Mesendoderm (in vitro differentiated cells): ENCODE measurements at regions not wholly inside any gene's neighbourhood (a gene's known extent, or its start where the extent isn't known, plus 50 kb on each side); places are given as distances from the start of the nearest gene placed in this dataset.
A peak's percentile ranks its signal among the peaks of the same experiment; 100 is the strongest.

Experiments
- DNase-seq: peaks from one replicate; pipeline ENCODE4 v3.0.0; 2013
- H2AK5ac ChIP-seq: 2 replicates; pipeline ENCODE4 v1.6.1; 2013; ENCODE audit warnings: low read length, inconsistent platforms
- H2BK120ac ChIP-seq: 2 replicates; pipeline ENCODE4 v1.6.1; 2013; ENCODE audit warnings: low read depth, mild to moderate bottlenecking, low read length, moderate library complexity, mixed read lengths
- H2BK15ac ChIP-seq: replicated peaks from 2 replicates; pipeline ENCODE4 v1.6.1; 2013; ENCODE audit warnings: low read depth, mild to moderate bottlenecking, moderate library complexity
- H2BK5ac ChIP-seq: 2 replicates; pipeline ENCODE4 v1.6.1; 2013; ENCODE audit warnings: low read length, inconsistent platforms
- H3K18ac ChIP-seq: 2 replicates; pipeline ENCODE4 v1.6.1; 2013; ENCODE audit warnings: mild to moderate bottlenecking, low read length, mixed read lengths
- H3K23ac ChIP-seq: one replicate; pipeline ENCODE4 v1.6.1; 2013; ENCODE audit warnings: low read length
- H3K27ac ChIP-seq: 2 replicates; pipeline ENCODE4 v1.5.1; 2013; ENCODE audit warnings: low read depth, mild to moderate bottlenecking, inconsistent platforms, low read length, moderate library complexity
- H3K27me3 ChIP-seq: 2 replicates; pipeline ENCODE4 v1.6.1; 2013; ENCODE audit warnings: low read length, control low read depth, mild to moderate bottlenecking, inconsistent platforms; ENCODE audit not compliant: insufficient read depth, poor library complexity
- H3K36me3 ChIP-seq: 2 replicates; pipeline ENCODE4 v1.6.1; 2013; ENCODE audit warnings: low read length, inconsistent platforms; ENCODE audit not compliant: control insufficient read depth, insufficient read depth
- H3K4ac ChIP-seq: one replicate; pipeline ENCODE4 v1.6.1; 2013; ENCODE audit warnings: low read depth, mild to moderate bottlenecking, low read length, moderate library complexity
- H3K4me1 ChIP-seq: 2 replicates; pipeline ENCODE4 v1.6.1; 2013; ENCODE audit warnings: low read depth, low read length, inconsistent platforms; ENCODE audit not compliant: control insufficient read depth
- H3K4me2 ChIP-seq: 2 replicates; pipeline ENCODE4 v1.6.1; 2013; ENCODE audit warnings: low read length
- H3K4me3 ChIP-seq: 2 replicates; pipeline ENCODE4 v1.5.1; 2013; ENCODE audit warnings: mild to moderate bottlenecking, low read length
- H3K56ac ChIP-seq: one replicate; pipeline ENCODE4 v1.6.1; 2013; ENCODE audit warnings: low read length
- H3K79me1 ChIP-seq: 2 replicates; pipeline ENCODE4 v1.6.1; 2013; ENCODE audit warnings: low read length, inconsistent platforms
- H3K79me2 ChIP-seq: 2 replicates; pipeline ENCODE4 v1.6.1; 2013; ENCODE audit warnings: mild to moderate bottlenecking, low read length; ENCODE audit not compliant: control insufficient read depth, insufficient read depth
- H3K9ac ChIP-seq: 2 replicates; pipeline ENCODE4 v1.6.1; 2013; ENCODE audit warnings: low read length, inconsistent platforms
- H4K5ac ChIP-seq: one replicate; pipeline ENCODE4 v1.6.1; 2013; ENCODE audit warnings: low read length
- H4K8ac ChIP-seq: one replicate; pipeline ENCODE4 v1.6.1; 2013; ENCODE audit warnings: low read depth, mild to moderate bottlenecking, control low read depth, low read length, moderate library complexity
- WGBS: extraction: QIAGEN DNeasy Blood & Tissue Kit; methylation state at CpG from one replicate; pipeline ENCODE4 v1.1.7; 2013; ENCODE audit warnings: low lambda C conversion rate, missing lambda C conversion rate; ENCODE audit not compliant: insufficient coverage; ENCODE audit errors: extremely low coverage; 5-methylcytosine and 5-hydroxymethylcytosine counted together

DNA sequence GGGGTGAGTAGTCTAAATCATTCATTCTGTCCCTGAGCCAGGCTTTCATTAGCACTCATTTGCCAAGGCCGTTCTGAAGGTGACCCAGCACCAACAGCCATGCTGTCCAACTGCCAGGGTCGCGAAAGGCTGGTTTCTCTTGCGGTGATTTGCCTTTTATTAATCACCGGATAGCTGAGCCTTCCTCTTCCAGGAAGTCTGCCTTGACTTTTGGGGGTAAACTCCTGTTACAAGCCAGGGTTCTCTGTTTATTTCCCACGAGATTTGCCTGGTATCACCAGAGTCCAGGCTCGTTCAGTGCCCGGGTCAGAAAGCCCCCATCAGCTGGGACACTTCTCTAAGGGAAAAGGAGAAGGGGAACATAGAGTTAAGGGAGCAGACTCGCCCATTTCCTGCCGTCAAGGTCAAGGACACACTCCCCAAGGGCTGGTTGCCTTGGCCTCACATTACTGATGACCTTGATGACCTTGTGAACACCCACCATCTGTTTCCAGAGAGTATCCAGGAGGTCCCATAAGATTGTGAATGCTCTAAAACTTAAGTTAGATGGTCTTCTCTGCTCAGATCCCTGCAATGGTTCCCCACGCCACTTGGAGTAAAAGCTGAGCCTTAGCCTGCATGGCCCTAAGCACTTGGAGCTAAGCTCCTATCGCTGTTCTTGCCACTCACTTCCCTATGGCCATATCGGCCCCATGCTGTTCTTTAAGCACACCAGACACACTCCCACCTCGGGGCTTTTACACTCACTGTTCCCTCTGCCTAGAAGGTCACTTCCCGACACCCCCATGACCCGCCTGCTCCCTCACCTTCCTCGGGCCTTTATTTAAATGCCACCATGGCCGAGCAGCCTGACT is 96.0 kb upstream of the EPCAM start:
- H3K56ac ChIP-seq, result no peak overlapping the region
- H4K5ac ChIP-seq, result no peak overlapping the region
- no peak overlapping the region for H3K9ac ChIP-seq
- H3K23ac ChIP-seq, result no peak overlapping the region
- no peak overlapping the region for H3K18ac ChIP-seq
- H3K4me1 ChIP-seq, result peaks cover 3% of the 10 kb centered on the region
- no peak overlapping the region for H4K8ac ChIP-seq
- no peak overlapping the region for H3K27ac ChIP-seq
- no peaks in the 10 kb centered on the region for H3K27me3 ChIP-seq
- no peaks in the 10 kb centered on the region for H3K36me3 ChIP-seq
- H3K4me3 ChIP-seq, result no peak overlapping the region
- no peak for DNase-seq
- no peak overlapping the region for H2BK5ac ChIP-seq
- H3K4me2 ChIP-seq, result no peak overlapping the region
- no peak overlapping the region for H2AK5ac ChIP-seq
- no peak overlapping the region for H2BK15ac ChIP-seq
- no CpG with 5 or more reads among the region's 18 CpGs for WGBS
- no peak overlapping the region for H2BK120ac ChIP-seq
- no peaks in the 10 kb centered on the region for H3K79me2 ChIP-seq
- H3K4ac ChIP-seq, result no peak overlapping the region
- H3K79me1 ChIP-seq, result no peaks in the 10 kb centered on the region

DNA sequence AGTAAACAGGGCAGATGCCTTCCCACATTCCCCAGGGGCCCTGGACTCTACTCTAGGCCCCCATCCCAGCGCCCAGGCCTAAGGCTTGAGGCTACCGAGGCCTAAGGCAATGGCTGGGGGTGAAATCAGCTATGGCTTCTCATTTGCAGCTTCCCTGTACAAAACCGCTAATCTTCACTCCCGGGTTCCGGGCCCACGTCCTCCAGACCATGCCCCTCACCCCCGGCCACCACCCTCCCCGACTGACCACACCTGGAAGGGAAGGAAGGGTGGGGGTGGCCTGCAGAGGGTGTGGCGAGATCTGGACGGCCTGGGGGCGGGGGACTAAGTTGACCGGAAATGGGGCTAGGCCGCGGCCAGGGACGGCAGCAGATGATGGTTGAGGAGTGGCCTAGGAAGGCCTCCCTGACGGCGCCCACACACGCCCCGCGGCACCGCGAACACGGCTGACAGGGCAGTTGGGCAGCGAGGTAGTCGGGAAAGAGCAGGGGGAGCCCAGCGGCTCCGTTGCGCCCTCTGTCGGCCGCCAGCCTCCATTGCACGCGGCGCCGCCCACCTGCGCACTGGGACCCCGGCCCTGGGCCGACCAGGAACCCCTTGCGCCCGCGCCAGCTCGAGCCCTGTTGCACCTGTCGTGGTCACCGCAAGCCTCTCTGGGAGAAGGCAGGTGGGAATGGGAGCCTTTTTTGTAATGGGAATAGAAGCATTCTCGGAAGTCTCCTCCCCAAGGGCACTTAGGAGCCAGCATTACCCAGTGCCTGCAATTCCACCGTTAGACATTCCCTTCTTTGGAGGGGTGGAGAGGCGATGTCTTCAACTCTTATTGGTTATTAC is 95.9 kb upstream of the CALM2 start:
- no CpG with 5 or more reads among the region's 46 CpGs for WGBS
- Histone ChIP-seq H3K36me3 (no peaks in the 10 kb centered on the region), H3K4me3 (no peak overlapping the region), H3K9ac (peak overlapping the region; percentile 59), H3K27me3 (no peaks in the 10 kb centered on the region), H3K18ac (no peak overlapping the region), H2BK5ac (peak overlapping the region; percentile 63), H2BK15ac (no peak overlapping the region), H3K56ac (peak overlapping the region; percentile 89), H2BK120ac (no peak overlapping the region), H3K79me2 (no peaks in the 10 kb centered on the region), H3K4ac (no peak overlapping the region), H3K23ac (no peak overlapping the region), H3K27ac (no peak overlapping the region), H4K8ac (no peak overlapping the region), H3K4me1 (peaks cover 3% of the 10 kb centered on the region), H2AK5ac (no peak overlapping the region), H4K5ac (no peak overlapping the region), H3K79me1 (no peaks in the 10 kb centered on the region), H3K4me2 (peak overlapping the region; percentile 54)
- no peak for DNase-seq

DNA sequence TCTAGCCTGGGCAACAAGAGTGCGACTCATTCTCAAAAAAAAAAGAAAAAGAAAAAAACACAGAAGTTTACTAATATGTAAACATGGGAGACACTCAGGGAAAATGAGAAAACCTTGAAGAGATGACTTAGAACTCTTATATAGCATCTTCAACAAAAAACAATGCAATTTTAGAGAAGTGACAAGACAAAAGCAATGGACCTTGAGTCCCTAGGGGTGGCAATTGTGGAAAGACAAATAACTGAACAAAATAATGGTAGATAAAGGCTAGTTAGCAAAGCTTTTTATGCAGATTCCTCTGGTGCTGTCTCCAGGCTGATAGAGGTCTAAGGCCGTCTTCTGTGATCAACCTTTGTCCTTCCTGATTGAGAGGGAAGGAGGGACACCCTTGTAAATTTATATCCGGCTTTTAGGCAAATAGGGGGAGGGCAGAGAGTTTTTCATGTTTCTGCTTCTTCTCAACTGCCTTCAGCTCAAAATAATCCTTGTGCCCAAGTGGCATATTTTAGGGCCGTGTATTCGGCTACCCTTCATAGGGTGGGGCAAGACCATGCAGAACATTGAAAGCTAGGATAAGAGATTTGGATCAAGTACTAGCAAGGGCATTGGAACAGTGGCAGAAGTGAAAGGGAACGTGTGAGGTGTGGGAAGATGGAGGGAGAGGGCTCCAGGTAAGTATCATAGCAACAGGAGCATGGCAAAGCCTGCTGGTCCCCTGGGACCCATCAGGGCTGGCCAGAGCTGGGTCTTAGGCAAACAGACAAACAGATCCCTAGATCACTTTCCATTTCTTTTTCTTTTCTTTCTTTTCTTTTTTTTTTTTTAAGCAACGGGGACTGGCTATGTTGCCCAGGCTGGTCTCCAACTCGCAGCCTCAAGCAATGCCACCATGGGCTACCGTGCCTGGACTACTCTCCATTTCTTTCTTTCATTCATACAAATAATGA is 95.0 kb upstream of the CALM2 start:
- Histone ChIP-seq H2BK15ac (no peak overlapping the region), H4K5ac (no peak overlapping the region), H3K79me2 (no peaks in the 10 kb centered on the region), H4K8ac (no peak overlapping the region), H2BK120ac (no peak overlapping the region), H3K27ac (no peak overlapping the region), H2AK5ac (peak overlapping the region; percentile 62), H3K23ac (no peak overlapping the region), H3K4me2 (no peak overlapping the region), H3K56ac (peak overlapping the region; percentile 89), H3K4ac (no peak overlapping the region), H3K9ac (no peak overlapping the region), H2BK5ac (no peak overlapping the region), H3K27me3 (no peaks in the 10 kb centered on the region), H3K18ac (no peak overlapping the region), H3K4me3 (no peak overlapping the region), H3K36me3 (no peaks in the 10 kb centered on the region), H3K4me1 (peaks cover 3% of the 10 kb centered on the region), H3K79me1 (no peaks in the 10 kb centered on the region)
- no peak for DNase-seq
- no CpG with 5 or more reads among the region's 9 CpGs for WGBS

DNA sequence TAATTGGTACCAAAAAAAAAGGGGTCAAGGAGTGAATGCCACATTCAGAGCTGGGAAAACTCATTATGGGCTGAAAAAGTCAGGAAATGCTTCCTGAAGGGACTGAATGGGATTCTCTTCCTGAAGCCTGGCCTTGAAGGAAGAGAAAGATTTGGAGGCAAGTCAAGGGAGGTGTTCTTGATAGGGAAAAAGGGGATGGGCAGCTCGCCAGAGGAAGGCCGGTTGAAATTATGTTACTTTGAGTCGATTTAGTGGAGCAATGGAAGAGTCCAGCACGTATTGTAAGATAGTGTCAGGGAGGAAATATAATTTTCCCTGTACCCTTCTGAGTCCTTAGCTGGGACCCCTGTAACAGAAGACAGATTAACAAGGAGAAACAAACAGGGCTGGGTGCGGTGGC is 94.1 kb upstream of the CALM2 start:
- H3K27me3 ChIP-seq, result no peaks in the 10 kb centered on the region
- H4K5ac ChIP-seq, result no peak overlapping the region
- H3K9ac ChIP-seq, result no peak overlapping the region
- H3K4ac ChIP-seq, result no peak overlapping the region
- H3K4me2 ChIP-seq, result no peak overlapping the region
- H2BK120ac ChIP-seq, result no peak overlapping the region
- peak overlapping the region; percentile 3 for H3K18ac ChIP-seq
- no peaks in the 10 kb centered on the region for H3K79me2 ChIP-seq
- no peak overlapping the region for H3K27ac ChIP-seq
- H3K36me3 ChIP-seq, result no peaks in the 10 kb centered on the region
- H2AK5ac ChIP-seq, result peak overlapping the region; percentile 55
- H3K4me3 ChIP-seq, result no peak overlapping the region
- H3K23ac ChIP-seq, result no peak overlapping the region
- H3K56ac ChIP-seq, result no peak overlapping the region
- H4K8ac ChIP-seq, result no peak overlapping the region
- peaks cover 5% of the 10 kb centered on the region for H3K4me1 ChIP-seq
- no CpG with 5 or more reads among the region's 5 CpGs for WGBS
- DNase-seq, result no peak
- no peaks in the 10 kb centered on the region for H3K79me1 ChIP-seq
- no peak overlapping the region for H2BK15ac ChIP-seq
- H2BK5ac ChIP-seq, result no peak overlapping the region

DNA sequence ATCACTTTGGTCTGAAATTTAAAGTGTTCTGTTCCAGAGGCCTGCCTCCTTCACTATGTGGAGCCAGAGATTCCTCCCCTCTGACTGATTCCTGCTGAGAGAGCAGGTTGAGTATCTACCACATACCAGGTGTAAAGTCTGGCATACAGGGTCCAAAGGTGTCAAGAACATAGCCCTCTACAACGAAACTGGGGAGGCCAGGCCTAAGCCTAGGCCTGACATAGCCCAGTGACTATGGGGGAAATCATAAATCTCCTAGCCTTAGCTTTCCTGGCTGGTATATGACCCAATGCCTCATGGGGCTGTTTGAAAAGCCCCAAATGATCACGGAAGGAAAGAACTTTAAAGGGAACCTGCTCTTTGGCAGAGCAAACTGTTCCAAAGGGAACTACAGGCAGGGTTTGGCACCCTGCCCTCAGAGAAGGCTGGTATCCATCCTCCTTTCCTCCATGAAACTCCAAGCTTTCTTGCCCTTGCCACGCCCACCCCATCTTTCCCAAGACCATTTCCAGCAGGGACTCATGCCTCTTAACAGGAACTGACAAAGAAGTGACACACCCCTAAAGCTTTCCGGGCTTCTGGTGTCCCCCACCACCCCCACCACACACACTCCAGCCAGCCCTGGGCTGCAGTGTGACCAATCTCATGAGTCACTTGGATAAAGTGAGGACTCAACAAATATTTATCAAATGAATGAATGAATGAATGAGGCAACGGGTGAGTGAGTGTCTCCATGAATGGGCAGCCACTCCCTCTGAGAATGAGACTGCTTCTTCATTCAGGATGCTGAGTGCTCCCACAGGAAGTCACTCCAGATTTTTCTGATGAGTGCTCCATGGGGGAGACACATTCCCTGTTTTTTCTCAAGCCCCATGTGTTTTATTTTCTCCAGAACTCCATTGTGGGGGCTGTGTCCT is 93.3 kb upstream of the CALM2 start:
- Histone ChIP-seq H3K23ac (no peak overlapping the region), H3K4ac (no peak overlapping the region), H3K9ac (no peak overlapping the region), H3K4me2 (no peak overlapping the region), H2BK5ac (no peak overlapping the region), H2BK120ac (no peak overlapping the region), H2BK15ac (no peak overlapping the region), H3K56ac (no peak overlapping the region), H3K79me1 (no peaks in the 10 kb centered on the region), H3K27ac (no peak overlapping the region), H4K5ac (no peak overlapping the region), H3K79me2 (no peaks in the 10 kb centered on the region), H3K18ac (peak overlapping the region; percentile 3), H3K4me1 (peaks cover 9% of the 10 kb centered on the region), H4K8ac (no peak overlapping the region), H3K4me3 (no peak overlapping the region), H2AK5ac (no peak overlapping the region), H3K27me3 (no peaks in the 10 kb centered on the region), H3K36me3 (no peaks in the 10 kb centered on the region)
- DNase-seq, result peak; percentile 64
- no CpG with 5 or more reads among the region's 5 CpGs for whole genome bisulfite sequencing
